K562 (cell line): ENCODE measurements at regions not wholly inside any gene's neighbourhood (a gene's known extent, or its start where the extent isn't known, plus 50 kb on each side); places are given as distances from the start of the nearest gene placed in this dataset.

ENCODE experiments used
- ATAC-seq: fragments of 200-7000 bp; cut with Tn5 transposase; 3 replicates; pipeline ENCODE4 v1.9.1; 2020; ENCODE audit warnings: moderate library complexity
- BruUV-seq: library from RNA; stranded (reverse); fragments of 400-500 nt; replicated peaks from 2 replicates; lab custom pipeline; 2021; lab: Mats Ljungman, UMichigan
- CTCF ChIA-PET: fragments of 300-600 bp; formaldehyde crosslinking; extraction: SDS; loops from one replicate; lab custom pipeline; 2021; ENCODE audit warnings: low intra/inter-chr PET ratio; lab: Yijun Ruan, JAX
- POLR2A ChIA-PET: fragments of 300-600, 350-650 bp; sonication (Branson Sonifier 250); formaldehyde crosslinking; extraction: SDS; loops from one replicate; lab custom pipeline; 2021; ENCODE audit warnings: antibody characterized with exemption, inconsistent platforms; lab: Yijun Ruan, JAX
- DNase-seq, 4 experiments: peaks; one replicate each; pipeline versions ENCODE4 v3.0.0 to v3.0.0-alpha.2; 2011 to 2018; ENCODE audit warnings: low spot score in 3 of 4, mixed read lengths in 3 of 4; ENCODE audit errors: extremely low read depth in 1 of 4
- FAIRE-seq: peaks from 2 replicates; lab custom pipeline; 2011; peaks lifted over from hg19 to GRCh38; lab: Jason Lieb, UNC
- H2AFZ ChIP-seq: 2 replicates; pipeline ENCODE4 v1.6.0; 2011; ENCODE audit warnings: low read depth, low read length, control low read depth, inconsistent platforms
- H3K27ac ChIP-seq: fragments of 200-600 bp; 3 replicates; pipeline ENCODE4 v1.8.0; 2011; ENCODE audit warnings: low read depth, mild to moderate bottlenecking, control low read depth, inconsistent platforms, low read length, moderate library complexity, mixed read lengths; ENCODE audit errors: extremely low read depth
- H3K27me3 ChIP-seq, 2 experiments: fragments of 300-600 bp in 1 of 2; 2 replicates in 1 of 2; 3 replicates in 1 of 2; pipeline versions ENCODE4 v1.6.0 to v1.8.0; 2011; ENCODE audit warnings: inconsistent platforms in 2 of 2, low read length in 2 of 2, mild to moderate bottlenecking in 1 of 2, mixed read lengths in 1 of 2, moderate library complexity in 1 of 2; ENCODE audit not compliant: control insufficient read depth in 2 of 2, insufficient read depth in 2 of 2
- H3K36me3 ChIP-seq: fragments of 300-600 bp; 3 replicates; pipeline ENCODE4 v1.8.0; 2011; ENCODE audit warnings: mild to moderate bottlenecking, low read length, inconsistent platforms; ENCODE audit not compliant: control insufficient read depth, insufficient read depth
- H3K4me1 ChIP-seq, 2 experiments: fragments of 200-600 bp in 1 of 2; replicated peaks in 1 of 2; 2 replicates in 1 of 2; 3 replicates in 1 of 2; pipeline versions ENCODE4 v1.5.1 to v1.8.0; 2011; ENCODE audit warnings: inconsistent platforms in 2 of 2, low read length in 2 of 2, mild to moderate bottlenecking in 1 of 2, mixed read lengths in 1 of 2, moderate library complexity in 1 of 2; ENCODE audit not compliant: control insufficient read depth in 2 of 2, insufficient read depth in 2 of 2
- H3K4me2 ChIP-seq: 2 replicates; pipeline ENCODE4 v1.6.1; 2011; ENCODE audit warnings: low read length, control low read depth, inconsistent platforms, mixed read lengths; ENCODE audit not compliant: insufficient read depth
- H3K4me3 ChIP-seq: fragments of 200-600 bp; sonication (generic), shearing (Covaris generic); 2 replicates; pipeline ENCODE4 v1.5.1; 2016; ENCODE audit warnings: control low read depth, inconsistent platforms
- H3K79me2 ChIP-seq: fragments of 200-600 bp; 3 replicates; pipeline ENCODE4 v1.8.0; 2011; ENCODE audit warnings: low read length, inconsistent platforms; ENCODE audit not compliant: control insufficient read depth, insufficient read depth
- H3K9ac ChIP-seq, 2 experiments: 2 replicates each; pipeline versions ENCODE4 v1.6.0 to v1.6.1; 2011; ENCODE audit warnings: low read depth in 2 of 2, low read length in 2 of 2, control low read depth in 1 of 2, inconsistent platforms in 1 of 2, mild to moderate bottlenecking in 1 of 2, mixed read lengths in 1 of 2; ENCODE audit not compliant: insufficient read depth in 1 of 2
- H3K9me1 ChIP-seq: one replicate; pipeline ENCODE4 v1.6.0; 2011; ENCODE audit warnings: inconsistent platforms, mild to moderate bottlenecking, low read length, moderate library complexity; ENCODE audit not compliant: control insufficient read depth, insufficient read depth
- H3K9me3 ChIP-seq: replicated peaks from 2 replicates; pipeline ENCODE4 v1.5.1; 2011; ENCODE audit warnings: low read depth, low read length, inconsistent platforms; ENCODE audit not compliant: control insufficient read depth, insufficient read depth
- H4K20me1 ChIP-seq: replicated peaks from 2 replicates; pipeline ENCODE4 v1.6.1; 2011; ENCODE audit warnings: low read length, inconsistent platforms, mixed read lengths; ENCODE audit not compliant: control insufficient read depth, insufficient read depth
- COPS2 ChIP-seq: fragments of 450-650 bp; conservative IDR thresholded peaks from 2 replicates; pipeline ENCODE4 v1.6.1; 2016; ENCODE audit warnings: mild to moderate bottlenecking, moderate library complexity
- CTBP1 ChIP-seq: fragments of 450-650 bp; IDR thresholded peaks from 2 replicates; pipeline ENCODE4 v1.6.1; 2016; ENCODE audit warnings: borderline replicate concordance
- ETV1 ChIP-seq: fragments of 450-650 bp; conservative IDR thresholded peaks from 2 replicates; pipeline ENCODE4 v1.6.1; 2016; ENCODE audit warnings: missing genetic modification characterization, control low read depth, low read depth, missing compliant biosample characterization
- GATA2 ChIP-seq: sonication (generic); formaldehyde crosslinking; IDR thresholded peaks from 2 replicates; pipeline ENCODE4 v1.4.0; 2020; ENCODE audit warnings: mild to moderate bottlenecking, missing genetic modification reagents
- GATAD2B ChIP-seq: fragments of 450-650 bp; IDR thresholded peaks from 2 replicates; pipeline ENCODE4 v1.6.1; 2017; ENCODE audit warnings: mild to moderate bottlenecking, borderline replicate concordance
- HES1 ChIP-seq: fragments of 450-650 bp; IDR thresholded peaks from 2 replicates; pipeline ENCODE4 v1.6.1; 2016; ENCODE audit warnings: low read depth, mild to moderate bottlenecking, moderate library complexity
- HOXB6 ChIP-seq: fragments of 250-450 bp; sonication (Bioruptor Pico); IDR thresholded peaks from 2 replicates; pipeline ENCODE4 v1.5.1; 2022; ENCODE audit warnings: mild to moderate bottlenecking, borderline replicate concordance
- KDM1A ChIP-seq, 2 experiments: fragments of 450-650 bp; IDR thresholded peaks; 2 replicates each; pipeline ENCODE4 v1.6.1; 2016; ENCODE audit warnings: mild to moderate bottlenecking in 2 of 2
- NCOA6 ChIP-seq: fragments of 450-650 bp; IDR thresholded peaks from 2 replicates; pipeline ENCODE4 v1.6.1; 2017; ENCODE audit warnings: mild to moderate bottlenecking
- PML ChIP-seq: IDR thresholded peaks from 2 replicates; pipeline ENCODE4 v1.6.1; 2012; ENCODE audit warnings: low read length, inconsistent platforms
- POLR2B ChIP-seq: fragments of 450-650 bp; IDR thresholded peaks from 2 replicates; pipeline ENCODE4 v1.6.1; 2018; ENCODE audit warnings: low read depth; ENCODE audit not compliant: partially characterized antibody
- RBM25 ChIP-seq: fragments of 200-400 bp; formaldehyde crosslinking; IDR thresholded peaks from 2 replicates; pipeline ENCODE4 v1.6.1; 2018; ENCODE audit warnings: low read length, low read depth, moderate library complexity; ENCODE audit not compliant: severe bottlenecking
- ZHX1 ChIP-seq: fragments of 150-350 bp; conservative IDR thresholded peaks from 2 replicates; pipeline ENCODE4 v1.6.1; 2014; ENCODE audit warnings: low read length
- ZNF143 ChIP-seq: sonication (generic); formaldehyde crosslinking; IDR thresholded peaks from 2 replicates; pipeline ENCODE4 v1.9.0; 2022; ENCODE audit warnings: mild to moderate bottlenecking, missing genetic modification reagents
- ZNF695 ChIP-seq: fragments of 450-650 bp; formaldehyde crosslinking; IDR thresholded peaks from 2 replicates; pipeline ENCODE4 v1.4.0; 2020; ENCODE audit warnings: mild to moderate bottlenecking, moderate library complexity
- ZZZ3 ChIP-seq: fragments of 450-650 bp; IDR thresholded peaks from 2 replicates; pipeline ENCODE4 v1.6.1; 2016; ENCODE audit warnings: antibody characterized with exemption, mild to moderate bottlenecking, moderate library complexity
- WGBS: fragments of 100-300 bp; shearing (Covaris generic); methylation state at CpG from one replicate; pipeline ENCODE4 v1.1.6; 2016; ENCODE audit warnings: low coverage, mixed read lengths; ENCODE audit not compliant: insufficient coverage; ENCODE audit errors: missing lambda C conversion rate; 5-methylcytosine and 5-hydroxymethylcytosine counted together
- in situ Hi-C: fragments of 300-500 bp; cut with MboI; formaldehyde crosslinking; loops from 4 replicates; pipeline ENCODE4 v1.15.0; 2018; ENCODE audit warnings: inconsistent platforms, mixed read lengths
- intact Hi-C: fragments of 100-400 bp; cut with micrococcal nuclease; formaldehyde crosslinking; loops from 2 replicates; pipeline ENCODE4 v1.14.2; 2022
- TF ChIP-seq, protein P1 (sequence below), 2 experiments: fragments of 450-650 bp; IDR thresholded peaks; 2 replicates each; pipeline ENCODE4 v1.6.1; 2018; ENCODE audit warnings: mild to moderate bottlenecking in 2 of 2, low read depth in 1 of 2; ENCODE audit not compliant: partially characterized antibody in 2 of 2

GRCh38 chr2:195146761-195147541 is 510.1 kb upstream of the SLC39A10 start:
- Histone ChIP-seq H3K27ac (no peak overlapping the region), H3K9ac (no peak overlapping the region), H3K79me2 (no peaks in the 10 kb centered on the region), H3K9me1 (no peaks in the 10 kb centered on the region), H3K36me3 (no peaks in the 10 kb centered on the region), H2AFZ (no peak overlapping the region), H3K4me3 (no peak overlapping the region), H3K4me2 (no peak overlapping the region), H3K27me3 (no peaks in the 10 kb centered on the region), H3K9me3 (no peaks in the 10 kb centered on the region), H4K20me1 (no peaks in the 10 kb centered on the region), H3K4me1 (no peaks in the 10 kb centered on the region)
- FAIRE-seq (no peak), DNase-seq (no peak), ATAC-seq (no peak)
- ChIA-PET POLR2A (no interaction called here), CTCF (no interaction called here)
- intact Hi-C loops (no loop called here), in situ Hi-C loops (no loop called here)
- WGBS: 16% methylated on average over 4 of the region's 4 CpGs
- no TSS peak for BruUV-seq
- no peak for TF ChIP-seq CTBP1
- TF ChIP-seq HOXB6 (CRISPR knock-in tag): no peak
- no peak for TF ChIP-seq KDM1A (IDR thresholded peaks at IDR 0.05)
- TF ChIP-seq ZNF695 (CRISPR knock-in tag): no peak
- TF ChIP-seq, protein P1, sequence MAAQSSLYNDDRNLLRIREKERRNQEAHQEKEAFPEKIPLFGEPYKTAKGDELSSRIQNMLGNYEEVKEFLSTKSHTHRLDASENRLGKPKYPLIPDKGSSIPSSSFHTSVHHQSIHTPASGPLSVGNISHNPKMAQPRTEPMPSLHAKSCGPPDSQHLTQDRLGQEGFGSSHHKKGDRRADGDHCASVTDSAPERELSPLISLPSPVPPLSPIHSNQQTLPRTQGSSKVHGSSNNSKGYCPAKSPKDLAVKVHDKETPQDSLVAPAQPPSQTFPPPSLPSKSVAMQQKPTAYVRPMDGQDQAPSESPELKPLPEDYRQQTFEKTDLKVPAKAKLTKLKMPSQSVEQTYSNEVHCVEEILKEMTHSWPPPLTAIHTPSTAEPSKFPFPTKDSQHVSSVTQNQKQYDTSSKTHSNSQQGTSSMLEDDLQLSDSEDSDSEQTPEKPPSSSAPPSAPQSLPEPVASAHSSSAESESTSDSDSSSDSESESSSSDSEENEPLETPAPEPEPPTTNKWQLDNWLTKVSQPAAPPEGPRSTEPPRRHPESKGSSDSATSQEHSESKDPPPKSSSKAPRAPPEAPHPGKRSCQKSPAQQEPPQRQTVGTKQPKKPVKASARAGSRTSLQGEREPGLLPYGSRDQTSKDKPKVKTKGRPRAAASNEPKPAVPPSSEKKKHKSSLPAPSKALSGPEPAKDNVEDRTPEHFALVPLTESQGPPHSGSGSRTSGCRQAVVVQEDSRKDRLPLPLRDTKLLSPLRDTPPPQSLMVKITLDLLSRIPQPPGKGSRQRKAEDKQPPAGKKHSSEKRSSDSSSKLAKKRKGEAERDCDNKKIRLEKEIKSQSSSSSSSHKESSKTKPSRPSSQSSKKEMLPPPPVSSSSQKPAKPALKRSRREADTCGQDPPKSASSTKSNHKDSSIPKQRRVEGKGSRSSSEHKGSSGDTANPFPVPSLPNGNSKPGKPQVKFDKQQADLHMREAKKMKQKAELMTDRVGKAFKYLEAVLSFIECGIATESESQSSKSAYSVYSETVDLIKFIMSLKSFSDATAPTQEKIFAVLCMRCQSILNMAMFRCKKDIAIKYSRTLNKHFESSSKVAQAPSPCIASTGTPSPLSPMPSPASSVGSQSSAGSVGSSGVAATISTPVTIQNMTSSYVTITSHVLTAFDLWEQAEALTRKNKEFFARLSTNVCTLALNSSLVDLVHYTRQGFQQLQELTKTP (IDR thresholded peaks at IDR 0.05; ENCODE audit: low read depth in 1 of 2, partially characterized antibody in 2 of 2): no peak
- TF ChIP-seq POLR2B: no peak
- no peak for TF ChIP-seq NCOA6
- no peak for TF ChIP-seq ZHX1
- TF ChIP-seq PML: no peak
- TF ChIP-seq COPS2: no peak
- no peak for TF ChIP-seq HES1
- TF ChIP-seq ETV1 (tag): no peak
- TF ChIP-seq GATA2 (CRISPR knock-in tag): no peak
- no peak for TF ChIP-seq GATAD2B
- no peak for TF ChIP-seq ZNF143
- no peak for TF ChIP-seq ZZZ3
- no peak for TF ChIP-seq RBM25
